ENCODE measurements at regions not wholly inside any gene's neighbourhood (a gene's known extent, or its start where the extent isn't known, plus 50 kb on each side); places are given as distances from the start of the nearest gene placed in this dataset.

- Histone ChIP-seq H3K9me3 (no peaks in the 10 kb centered on the region), H3K4me3 (no peak overlapping the region), H3K27me3 (no peaks in the 10 kb centered on the region), H3K36me3 (no peaks in the 10 kb centered on the region)
- DNase-seq = peak; percentile 52
Measured at GRCh38 chr1:87953732-87954344, 625.2 kb downstream of the LMO4 start.

- H3K27me3 ChIP-seq = no peaks in the 10 kb centered on the region
- H3K4me3 ChIP-seq = no peak overlapping the region
- H3K36me3 ChIP-seq = no peaks in the 10 kb centered on the region
- no peaks in the 10 kb centered on the region for H3K9me3 ChIP-seq
- DNase-seq = no peak
Measured at GRCh38 chr1:87955038-87955437, 626.4 kb downstream of the LMO4 start.

DNA sequence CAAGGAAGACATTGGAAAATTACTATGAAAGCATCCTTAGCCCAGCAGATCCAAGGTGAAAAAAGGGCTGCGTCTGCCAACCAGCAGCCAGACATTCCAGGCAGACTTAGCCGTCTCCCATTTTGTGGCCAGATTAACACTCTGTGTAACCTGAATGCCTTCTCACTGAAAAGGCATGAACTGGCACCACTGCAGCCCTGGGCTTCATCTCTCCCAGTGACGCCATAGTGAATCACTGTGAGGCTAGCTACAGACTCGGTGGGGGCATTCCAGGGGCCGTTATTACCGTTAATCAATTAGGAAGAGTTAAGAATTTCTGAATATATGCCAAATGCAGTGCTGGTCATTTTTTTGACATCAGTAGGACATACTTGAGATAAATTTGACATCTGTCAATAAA is 627.4 kb downstream of the LMO4 start:
- peak; percentile 95 for DNase-seq
- no peaks in the 10 kb centered on the region for H3K9me3 ChIP-seq
- no peak overlapping the region for H3K4me3 ChIP-seq

GRCh38 chr1:87956750-87957149 is 628.1 kb downstream of the LMO4 start:
- no peak overlapping the region for H3K4me3 ChIP-seq
- no peaks in the 10 kb centered on the region for H3K36me3 ChIP-seq
- no peaks in the 10 kb centered on the region for H3K27me3 ChIP-seq
- no peak for DNase-seq
- H3K9me3 ChIP-seq = no peaks in the 10 kb centered on the region

More for the DNA sequence above, 627.4 kb downstream of the LMO4 start:
- H3K36me3 ChIP-seq = no peaks in the 10 kb centered on the region
- no peaks in the 10 kb centered on the region for H3K27me3 ChIP-seq

GRCh38 chr1:87957331-87957730 is 628.7 kb downstream of the LMO4 start:
- no peaks in the 10 kb centered on the region for H3K27me3 ChIP-seq
- no peaks in the 10 kb centered on the region for H3K36me3 ChIP-seq
- no peak for DNase-seq
- H3K4me3 ChIP-seq = no peak overlapping the region
- no peaks in the 10 kb centered on the region for H3K9me3 ChIP-seq

DNA sequence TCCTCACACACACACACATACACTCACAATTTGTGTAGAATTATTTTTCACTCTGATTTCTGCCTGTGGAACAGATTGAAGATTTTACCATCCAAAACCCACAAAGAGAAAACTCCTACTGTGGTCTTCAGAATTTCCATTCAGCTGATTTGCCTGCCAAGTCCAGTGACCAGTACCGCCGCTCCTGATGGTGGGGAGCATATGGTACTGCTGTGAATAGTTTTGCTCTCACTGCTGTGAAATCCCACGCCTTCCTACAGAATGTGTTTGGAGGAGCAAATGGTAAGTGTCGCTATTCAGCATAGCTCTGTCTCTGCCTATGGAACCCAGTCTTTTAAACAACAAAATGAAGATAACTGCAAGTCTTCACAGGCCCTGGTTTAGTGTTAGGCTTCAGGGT is 629.5 kb downstream of the LMO4 start:
- Histone ChIP-seq H3K4me3 (no peak overlapping the region), H3K27me3 (no peaks in the 10 kb centered on the region), H3K9me3 (0 out of 2 replicates have a peak, but pooled peaks cover 3% of the 10 kb centered on the region), H3K36me3 (no peaks in the 10 kb centered on the region)
- DNase-seq = no peak

DNA sequence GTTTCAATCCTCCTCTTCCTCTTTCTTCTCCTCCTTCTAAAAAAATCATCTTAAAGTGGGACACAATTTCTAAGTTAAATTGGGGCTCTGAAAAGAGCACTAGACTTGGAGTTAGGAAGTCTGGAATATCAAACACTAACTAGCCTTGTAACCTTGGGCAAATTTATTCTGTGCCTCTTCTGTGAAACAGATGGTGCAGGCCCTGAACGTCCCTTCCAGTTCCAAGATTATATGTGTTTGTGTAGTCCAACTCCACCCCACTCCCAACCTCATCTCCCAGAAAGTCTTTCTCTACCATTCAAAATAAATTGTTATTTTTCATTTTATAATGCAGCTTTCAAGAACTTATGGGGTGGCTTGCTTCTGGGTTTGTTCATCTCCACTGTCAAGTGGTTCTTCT is 630.0 kb downstream of the LMO4 start:
- Histone ChIP-seq H3K36me3 (no peaks in the 10 kb centered on the region), H3K4me3 (no peak overlapping the region), H3K27me3 (no peaks in the 10 kb centered on the region), H3K9me3 (0 out of 2 replicates have a peak, but pooled peaks cover 3% of the 10 kb centered on the region)
- DNase-seq = no peak

DNA sequence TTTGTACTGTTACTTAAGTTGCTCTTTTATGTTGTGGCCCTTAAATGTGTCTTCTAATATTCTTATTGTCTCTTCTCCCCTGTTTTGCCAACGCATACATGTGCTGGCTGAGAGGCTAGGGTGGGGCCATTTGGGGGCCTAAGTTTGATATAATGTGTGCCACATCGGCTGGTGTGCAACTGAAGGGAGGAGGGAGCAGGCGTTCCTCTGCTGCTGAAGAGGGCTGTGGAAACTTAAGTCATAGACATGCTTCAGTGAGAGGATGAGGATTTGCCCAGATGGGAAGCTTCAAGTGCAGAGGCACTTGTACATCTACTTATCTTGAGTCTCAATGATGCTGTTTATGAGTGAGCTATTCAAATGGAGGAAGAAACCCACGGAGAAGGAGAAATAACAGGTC is 630.6 kb downstream of the LMO4 start:
- H3K36me3 ChIP-seq = no peaks in the 10 kb centered on the region
- no peak for DNase-seq
- no peaks in the 10 kb centered on the region for H3K27me3 ChIP-seq
- H3K9me3 ChIP-seq = 0 out of 2 replicates have a peak, but pooled peaks cover 3% of the 10 kb centered on the region
- H3K4me3 ChIP-seq = no peak overlapping the region

- no peak for DNase-seq
- Histone ChIP-seq H3K36me3 (no peaks in the 10 kb centered on the region), H3K27me3 (no peaks in the 10 kb centered on the region), H3K4me3 (no peak overlapping the region), H3K9me3 (0 out of 2 replicates have a peak, but pooled peaks cover 3% of the 10 kb centered on the region)
Measured at GRCh38 chr1:87961992-87962391, 633.3 kb downstream of the LMO4 start.

GRCh38 chr1:87963556-87963955 is 634.9 kb downstream of the LMO4 start:
- Histone ChIP-seq H3K27me3 (no peaks in the 10 kb centered on the region), H3K9me3 (0 out of 2 replicates have a peak, but pooled peaks cover 3% of the 10 kb centered on the region), H3K4me3 (no peak overlapping the region), H3K36me3 (no peaks in the 10 kb centered on the region)
- DNase-seq = peak; percentile 48

- Histone ChIP-seq H3K27me3 (no peaks in the 10 kb centered on the region), H3K9me3 (peaks cover 5% of the 10 kb centered on the region; the same call in 1 of the 2 replicates), H3K4me3 (no peak overlapping the region), H3K36me3 (no peaks in the 10 kb centered on the region)
- DNase-seq = no peak
Measured at GRCh38 chr1:87965193-87965592, 636.5 kb downstream of the LMO4 start.

DNA sequence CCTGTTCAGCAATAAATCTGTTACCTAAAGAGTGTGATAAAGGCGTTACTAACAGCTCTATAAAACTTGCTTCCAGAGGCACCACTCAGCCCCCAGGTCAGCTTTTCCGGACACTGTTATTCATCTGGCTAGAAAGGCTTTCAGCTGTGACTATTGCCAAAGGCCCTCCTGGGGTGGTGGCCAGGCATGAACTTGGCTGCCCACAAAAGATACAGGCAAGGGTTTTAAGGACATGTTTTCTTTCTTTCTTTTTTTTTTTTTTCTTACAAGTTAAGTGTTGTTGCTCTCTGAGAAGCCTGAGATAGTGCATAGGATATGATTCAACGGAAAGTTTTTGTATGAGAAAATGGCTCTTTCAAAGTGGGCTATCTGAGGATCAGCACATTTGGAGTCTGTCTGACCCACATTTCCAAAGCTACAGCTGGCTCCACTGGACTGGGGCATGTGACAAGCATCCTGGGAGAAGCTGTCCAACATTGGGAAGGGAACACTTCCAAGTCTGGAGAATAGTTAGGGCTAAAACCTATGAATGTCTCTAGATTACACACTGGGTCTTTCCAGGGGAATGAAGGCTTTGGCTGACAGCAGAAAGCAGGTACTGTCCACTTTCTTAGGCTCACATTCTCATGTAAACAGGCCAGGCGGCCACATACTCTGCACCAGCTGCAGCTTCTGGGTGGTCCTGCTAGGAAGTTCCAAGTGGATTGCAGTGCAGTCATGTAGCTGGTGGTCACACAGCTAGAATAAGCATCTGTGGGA is 639.7 kb downstream of the LMO4 start:
- no peak overlapping the region for H3K4me3 ChIP-seq
- no peaks in the 10 kb centered on the region for H3K27me3 ChIP-seq
- peaks cover 2% of the 10 kb centered on the region for H3K9me3 ChIP-seq
- H3K36me3 ChIP-seq = no peaks in the 10 kb centered on the region
- peak; percentile 87 for DNase-seq

DNA sequence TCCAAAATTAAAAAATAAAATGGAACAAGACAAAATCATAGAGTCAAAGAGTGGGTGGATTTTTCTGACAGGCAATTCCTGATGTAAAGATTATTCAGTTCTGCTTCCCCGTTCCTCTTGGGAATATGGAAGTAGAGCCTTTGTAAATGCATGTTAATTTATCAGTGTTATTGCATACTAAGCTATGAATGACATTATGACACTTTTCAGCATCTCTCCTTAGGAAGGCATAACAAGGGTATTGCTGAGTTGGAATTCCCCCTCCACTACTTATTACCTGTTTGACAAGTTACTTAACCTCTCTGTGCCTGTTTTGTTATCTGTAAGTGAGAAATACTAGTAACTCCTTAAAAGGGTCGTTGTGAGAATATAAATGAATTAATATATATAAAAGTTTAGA is 640.4 kb downstream of the LMO4 start:
- peaks cover 2% of the 10 kb centered on the region for H3K9me3 ChIP-seq
- no peak overlapping the region for H3K4me3 ChIP-seq
- H3K27me3 ChIP-seq = no peaks in the 10 kb centered on the region
- DNase-seq = no peak
- H3K36me3 ChIP-seq = no peaks in the 10 kb centered on the region

GRCh38 chr1:87972811-87973210 is 644.1 kb downstream of the LMO4 start:
- DNase-seq = no peak
- H3K36me3 ChIP-seq = no peaks in the 10 kb centered on the region
- H3K9me3 ChIP-seq = peaks cover 2% of the 10 kb centered on the region
- no peak overlapping the region for H3K4me3 ChIP-seq
- H3K27me3 ChIP-seq = no peaks in the 10 kb centered on the region

DNA sequence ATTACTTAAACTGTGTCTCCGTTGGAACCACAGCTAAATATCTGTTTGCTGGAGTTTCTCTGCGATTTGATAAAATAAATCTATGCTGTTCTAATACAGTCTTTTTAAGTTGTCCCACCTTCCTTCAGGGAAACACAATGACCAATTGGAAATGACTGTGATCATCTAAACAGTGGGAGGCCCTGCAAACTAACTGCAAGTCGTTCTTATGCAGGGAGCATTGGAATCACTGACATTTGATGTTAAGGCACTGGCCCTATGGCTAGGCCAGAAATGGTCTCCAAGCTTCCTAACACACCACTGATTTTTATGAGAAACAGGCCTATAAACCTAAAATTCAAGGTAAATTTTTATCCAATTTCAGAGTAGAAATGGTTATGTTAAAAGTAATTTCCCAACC is 645.2 kb downstream of the LMO4 start:
- Histone ChIP-seq H3K4me3 (no peak overlapping the region), H3K9me3 (peaks cover 2% of the 10 kb centered on the region), H3K27me3 (no peaks in the 10 kb centered on the region), H3K36me3 (no peaks in the 10 kb centered on the region)
- no peak for DNase-seq

DNA sequence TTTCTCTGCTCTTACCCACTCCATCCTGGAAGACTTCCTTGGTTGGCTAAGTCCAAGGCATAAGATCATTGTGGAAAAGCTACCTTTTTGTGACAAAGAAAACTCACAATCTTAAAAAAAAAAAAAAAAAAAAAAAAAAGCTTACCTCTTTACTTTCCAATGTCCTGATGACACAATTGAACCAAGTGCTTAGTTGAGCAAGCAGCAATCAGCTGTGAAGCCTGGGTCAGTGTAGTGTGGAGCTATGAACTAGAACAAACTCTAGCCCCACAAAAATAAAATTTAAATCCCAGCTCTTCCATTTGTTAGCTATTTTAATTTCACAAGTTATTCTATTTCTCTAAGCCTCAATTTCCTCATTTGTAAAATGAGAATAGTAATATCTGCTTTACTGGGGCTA is 647.6 kb downstream of the LMO4 start:
- H3K27me3 ChIP-seq = no peaks in the 10 kb centered on the region
- DNase-seq = no peak

DNA sequence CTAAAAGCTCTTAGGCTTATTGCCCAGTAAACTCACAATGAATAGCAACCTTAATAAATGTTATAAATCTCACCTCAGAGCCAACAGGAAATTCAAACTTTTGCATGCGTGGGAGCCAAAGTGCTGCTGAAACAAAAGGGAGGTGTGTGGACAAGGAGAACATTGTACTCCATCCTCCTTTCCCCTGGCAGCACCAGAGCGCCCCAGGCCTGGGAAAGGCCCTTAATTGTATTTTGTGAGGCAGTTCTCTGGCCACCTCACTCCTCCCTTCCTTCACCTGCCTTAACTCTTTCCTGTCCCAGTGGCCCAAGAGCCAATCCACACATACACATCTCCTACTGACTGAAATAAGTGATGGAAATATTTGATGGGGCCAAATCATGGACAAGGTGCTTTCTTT is 648.5 kb downstream of the LMO4 start:
- H3K9me3 ChIP-seq = no peaks in the 10 kb centered on the region
- no peak for DNase-seq
- no peaks in the 10 kb centered on the region for H3K27me3 ChIP-seq
- no peak overlapping the region for H3K4me3 ChIP-seq
- H3K36me3 ChIP-seq = no peaks in the 10 kb centered on the region

More for the DNA sequence above, 647.6 kb downstream of the LMO4 start:
- Histone ChIP-seq H3K36me3 (no peaks in the 10 kb centered on the region), H3K9me3 (no peaks in the 10 kb centered on the region), H3K4me3 (no peak overlapping the region)

DNA sequence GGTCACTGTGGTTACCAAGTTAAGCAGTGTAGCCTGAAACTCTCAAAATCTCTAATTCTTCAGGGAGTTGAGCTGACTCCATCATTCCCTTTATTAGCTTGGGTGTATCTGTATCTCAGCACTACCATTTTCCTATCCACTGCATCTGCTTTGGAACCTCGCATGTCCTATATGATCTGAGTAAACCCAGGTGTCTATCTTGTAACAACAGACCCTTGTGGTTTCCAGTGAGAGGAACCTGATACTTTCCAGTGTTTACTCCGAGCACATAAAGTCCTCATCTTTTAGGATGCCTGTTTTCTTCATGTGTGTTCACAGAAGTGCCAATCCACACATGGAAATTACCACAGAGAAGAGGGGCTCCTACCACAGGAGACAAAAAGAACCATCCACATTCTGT is 650.4 kb downstream of the LMO4 start:
- Histone ChIP-seq H3K4me3 (no peak overlapping the region), H3K9me3 (no peaks in the 10 kb centered on the region), H3K36me3 (no peaks in the 10 kb centered on the region), H3K27me3 (no peaks in the 10 kb centered on the region)
- no peak for DNase-seq
